D341Med (cell line): ENCODE measurements at regions not wholly inside any gene's neighbourhood (a gene's known extent, or its start where the extent isn't known, plus 50 kb on each side); places are given as distances from the start of the nearest gene placed in this dataset.

ENCODE experiments used
- DNase-seq: peaks from one replicate; pipeline ENCODE4 v3.0.0; 2012; ENCODE audit warnings: low spot score

DNA sequence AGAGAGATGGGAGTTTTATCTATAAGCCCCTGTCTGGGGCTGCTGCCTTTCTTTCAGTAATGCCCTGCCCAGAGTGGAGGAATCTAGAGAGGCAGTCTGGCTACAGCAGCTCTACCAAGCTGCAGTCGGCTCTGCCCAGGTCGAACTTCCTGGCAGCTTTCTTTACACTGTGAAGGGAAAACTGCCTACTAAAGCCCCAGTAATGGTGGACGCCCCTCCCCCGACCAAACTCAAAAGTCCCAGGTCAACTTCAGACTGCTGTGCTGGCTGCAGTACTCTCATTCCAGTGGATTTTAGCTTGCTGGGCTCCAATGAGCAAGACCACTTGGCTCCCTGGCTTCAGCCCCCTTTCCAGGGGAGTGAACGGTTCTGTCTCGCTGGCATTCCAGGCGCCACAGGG lies 65.9 kb upstream of the RARB start:
- no peak for DNase-seq

- no peak for DNase-seq
Measured at GRCh38 chr3:25365636-25366035, 62.4 kb upstream of the RARB start.

DNA sequence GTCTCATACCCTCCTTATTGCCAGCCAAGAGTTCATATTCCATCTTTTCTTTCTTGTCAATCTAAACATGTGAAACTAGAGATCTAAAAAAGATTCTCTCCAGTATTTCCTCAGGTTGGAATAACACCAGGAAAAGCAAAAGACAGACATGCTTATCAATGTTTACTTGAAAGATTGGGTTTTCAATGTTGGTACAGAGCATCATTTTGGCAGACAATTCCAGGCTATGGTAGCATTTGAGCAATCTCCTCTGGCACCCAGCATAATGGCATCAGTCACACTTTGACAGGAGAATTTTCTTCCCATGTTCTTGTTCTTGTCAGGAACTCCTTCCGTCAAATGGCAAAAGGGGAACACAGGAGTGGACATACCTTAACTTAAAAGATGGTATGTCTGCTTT lies 61.0 kb upstream of the RARB start:
- DNase-seq, result no peak

DNA sequence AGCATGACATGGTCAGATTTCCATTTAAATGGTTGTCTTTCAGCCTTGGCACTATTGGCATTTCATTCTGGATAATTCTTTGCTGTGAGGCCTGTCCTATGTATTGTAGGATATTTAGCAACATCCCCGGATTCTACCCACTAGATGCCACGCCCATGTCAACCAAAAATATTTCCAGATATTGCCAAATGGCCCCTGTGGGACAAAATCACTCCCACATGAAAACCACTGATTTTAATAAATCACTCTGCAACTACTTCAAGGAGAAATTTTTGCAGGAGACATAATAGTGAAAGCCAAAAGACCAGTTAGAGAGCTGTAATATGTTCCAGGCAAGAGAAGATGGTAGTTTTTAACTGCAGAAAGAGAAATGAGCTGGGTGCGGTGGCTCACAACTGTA lies 55.9 kb upstream of the RARB start:
- DNase-seq, result no peak

- DNase-seq, result no peak
Measured at GRCh38 chr3:25376340-25376739, 51.7 kb upstream of the RARB start.

- DNase-seq, result no peak
Measured at GRCh38 chr3:25377042-25377441, 51.0 kb upstream of the RARB start.
